GM23338 (cell line): ENCODE measurements at regions not wholly inside any gene's neighbourhood (a gene's known extent, or its start where the extent isn't known, plus 50 kb on each side); places are given as distances from the start of the nearest gene placed in this dataset.

Source experiments
- ATAC-seq: fragments of 200-7000 bp; cut with Tn5 transposase; 3 replicates; pipeline ENCODE4 v1.9.1; 2020
- DNase-seq: peaks from one replicate; pipeline ENCODE4 v3.0.0-alpha.2; 2015; ENCODE audit warnings: low spot score
- H2AFZ ChIP-seq: fragments of 200-600 bp; sonication (generic); 2 replicates; pipeline ENCODE4 v1.8.0; 2016; ENCODE audit warnings: antibody characterized with exemption, mild to moderate bottlenecking, moderate library complexity
- H3F3A ChIP-seq: fragments of 200-600 bp; sonication (generic); replicated peaks from 2 replicates; pipeline ENCODE4 v1.8.0; 2017; ENCODE audit warnings: antibody characterized with exemption, mixed run types, low read depth
- H3K27ac ChIP-seq: fragments of 200-600 bp; sonication (generic); 2 replicates; pipeline ENCODE4 v1.6.1; 2016; ENCODE audit warnings: low read depth
- H3K27me3 ChIP-seq: fragments of 200-600 bp; sonication (generic); 2 replicates; pipeline ENCODE4 v1.8.0; 2016; ENCODE audit warnings: mild to moderate bottlenecking, mixed run types, moderate library complexity; ENCODE audit not compliant: insufficient read depth
- H3K36me3 ChIP-seq: fragments of 200-600 bp; sonication (generic); 2 replicates; pipeline ENCODE4 v1.8.0; 2016; ENCODE audit warnings: mild to moderate bottlenecking; ENCODE audit not compliant: insufficient read depth
- H3K4me1 ChIP-seq: fragments of 200-600 bp; sonication (generic); 2 replicates; pipeline ENCODE4 v1.8.0; 2016; ENCODE audit warnings: mild to moderate bottlenecking, moderate library complexity; ENCODE audit not compliant: insufficient read depth
- H3K4me2 ChIP-seq: fragments of 200-600 bp; sonication (generic); 2 replicates; pipeline ENCODE4 v1.7.1; 2017; ENCODE audit warnings: mixed run types
- H3K4me3 ChIP-seq: fragments of 200-600 bp; sonication (generic); 2 replicates; pipeline ENCODE4 v1.6.1; 2016; ENCODE audit warnings: mixed run types
- H3K79me2 ChIP-seq: fragments of 200-600 bp; sonication (generic); replicated peaks from 2 replicates; pipeline ENCODE4 v1.8.0; 2017; ENCODE audit warnings: mild to moderate bottlenecking; ENCODE audit not compliant: insufficient read depth
- H3K9me2 ChIP-seq: fragments of 200-600 bp; sonication (generic); 2 replicates; pipeline ENCODE4 v1.8.0; 2017; ENCODE audit not compliant: insufficient read depth
- H4K20me1 ChIP-seq: fragments of 200-600 bp; sonication (generic); replicated peaks from 2 replicates; pipeline ENCODE4 v1.8.0; 2017; ENCODE audit warnings: mild to moderate bottlenecking; ENCODE audit not compliant: insufficient read depth
- H3K27ac Mint-ChIP-seq: 2 replicates; pipeline ENCODE4 v1.8.0; 2020; ENCODE audit warnings: inconsistent platforms, mild to moderate bottlenecking, moderate library complexity, mixed read lengths
- H3K27me3 Mint-ChIP-seq: 3 replicates; pipeline ENCODE4 v1.8.0; 2022; ENCODE audit warnings: low read depth, mild to moderate bottlenecking, moderate library complexity, mixed read lengths, inconsistent platforms; ENCODE audit not compliant: insufficient read depth, poor library complexity
- H3K36me3 Mint-ChIP-seq: 3 replicates; pipeline ENCODE4 v1.8.0; 2021; ENCODE audit warnings: low read depth, mild to moderate bottlenecking, inconsistent platforms, moderate library complexity, mixed read lengths
- H3K4me1 Mint-ChIP-seq: 3 replicates; pipeline ENCODE4 v1.8.0; 2020; ENCODE audit warnings: mild to moderate bottlenecking, inconsistent platforms, mixed read lengths
- H3K4me3 Mint-ChIP-seq: 3 replicates; pipeline ENCODE4 v1.8.0; 2021; ENCODE audit warnings: moderate library complexity, mild to moderate bottlenecking, inconsistent platforms, mixed read lengths
- H3K9me3 Mint-ChIP-seq: 3 replicates; pipeline ENCODE4 v1.8.0; 2020; ENCODE audit warnings: moderate library complexity, mild to moderate bottlenecking, inconsistent platforms, mixed read lengths
- CREB1 ChIP-seq: fragments of 250-450 bp; sonication (Bioruptor Pico); IDR thresholded peaks from 2 replicates; pipeline ENCODE4 v1.5.0; 2020; ENCODE audit warnings: low read depth, mild to moderate bottlenecking, moderate library complexity
- CTCF ChIP-seq, 2 experiments: fragments of 200-600 bp in 1 of 2; sonication (generic) in 1 of 2; conservative IDR thresholded peaks; 2 replicates each; pipeline versions ENCODE4 v1.5.1 to v1.6.1; 2016 to 2017; ENCODE audit warnings: antibody characterized with exemption in 2 of 2, low read depth in 2 of 2, mild to moderate bottlenecking in 2 of 2, moderate library complexity in 1 of 2
- ETS1 ChIP-seq: IDR thresholded peaks from 2 replicates; pipeline ENCODE4 v1.6.1; 2016; ENCODE audit warnings: antibody characterized with exemption
- EZH2 ChIP-seq: fragments of 200-600 bp; sonication (generic); IDR thresholded peaks from one replicate; pipeline ENCODE4 v1.8.0; 2017; ENCODE audit warnings: antibody characterized with exemption, mild to moderate bottlenecking, low read depth; ENCODE audit not compliant: unreplicated experiment
- EZH2phosphoT487 ChIP-seq: fragments of 200-600 bp; sonication (generic); IDR thresholded peaks from one replicate; pipeline ENCODE4 v1.8.1; 2018; ENCODE audit warnings: antibody characterized with exemption; ENCODE audit not compliant: unreplicated experiment
- JUNB ChIP-seq: IDR thresholded peaks from one replicate; pipeline ENCODE4 v1.6.1; 2016; ENCODE audit warnings: antibody characterized with exemption; ENCODE audit not compliant: unreplicated experiment
- NANOG ChIP-seq: IDR thresholded peaks from 2 replicates; pipeline ENCODE4 v1.6.1; 2016; ENCODE audit warnings: antibody characterized with exemption, borderline replicate concordance
- POLR2AphosphoS5 ChIP-seq: IDR thresholded peaks from 2 replicates; pipeline ENCODE4 v1.6.1; 2016; ENCODE audit warnings: antibody characterized with exemption, low read depth
- REST ChIP-seq: IDR thresholded peaks from one replicate; pipeline ENCODE4 v1.6.1; 2018; ENCODE audit warnings: antibody characterized with exemption; ENCODE audit not compliant: unreplicated experiment
- STAT1 ChIP-seq: IDR thresholded peaks from one replicate; pipeline ENCODE4 v1.6.1; 2016; ENCODE audit warnings: antibody characterized with exemption; ENCODE audit not compliant: unreplicated experiment
- ZNF114 ChIP-seq: fragments of 250-450 bp; sonication (Bioruptor Pico); IDR thresholded peaks from 2 replicates; pipeline ENCODE4 v1.5.0; 2020; ENCODE audit warnings: mild to moderate bottlenecking, moderate library complexity
- ZNF331 ChIP-seq: fragments of 250-450 bp; sonication (Bioruptor Pico); IDR thresholded peaks from 2 replicates; pipeline ENCODE4 v1.5.0; 2020; ENCODE audit warnings: low read depth, mild to moderate bottlenecking, moderate library complexity
- ZNF462 ChIP-seq: fragments of 250-450 bp; sonication (Bioruptor Pico); IDR thresholded peaks from 2 replicates; pipeline ENCODE4 v1.5.0; 2020; ENCODE audit warnings: mild to moderate bottlenecking, moderate library complexity

GRCh38 chr13:55069746-55070145, 2041.1 kb downstream of the OLFM4 start:
- peaks cover 4% of the 10 kb centered on the region; the same call in 2 of the 3 replicates for H3K4me1 Mint-ChIP-seq
- TF ChIP-seq ZNF462 (CRISPR knock-in tag) (no peak), REST (no peak), ZNF331 (CRISPR knock-in tag) (no peak), POLR2AphosphoS5 (no peak), EZH2 (no peak), CTCF (conservative IDR thresholded peaks at IDR 0.05; ENCODE audit: low read depth in 2 of 2) (no peak), CREB1 (no peak), NANOG (no peak), ZNF114 (no peak), EZH2phosphoT487 (no peak), JUNB (no peak), ETS1 (no peak), STAT1 (no peak)
- H2AFZ ChIP-seq = no peak overlapping the region
- H3K4me2 ChIP-seq = no peak overlapping the region
- H3K36me3 ChIP-seq = no peaks in the 10 kb centered on the region
- H3K4me3 Mint-ChIP-seq = no peak overlapping the region
- no peak overlapping the region for H3K27ac Mint-ChIP-seq
- no peaks in the 10 kb centered on the region for H3K79me2 ChIP-seq
- no peak overlapping the region for H3K4me3 ChIP-seq
- no peaks in the 10 kb centered on the region; the same call in 2 of the 3 replicates for H3K36me3 Mint-ChIP-seq
- no peaks in the 10 kb centered on the region for H3K27me3 Mint-ChIP-seq
- no peaks in the 10 kb centered on the region for H3K9me3 Mint-ChIP-seq
- no peak for ATAC-seq
- no peaks in the 10 kb centered on the region for H4K20me1 ChIP-seq
- H3K27ac ChIP-seq = no peak overlapping the region
- H3K9me2 ChIP-seq = no peaks in the 10 kb centered on the region
- H3K27me3 ChIP-seq = no peaks in the 10 kb centered on the region
- H3K4me1 ChIP-seq = peaks cover 9% of the 10 kb centered on the region; the same call in 1 of the 2 replicates
- DNase-seq = no peak
- H3F3A ChIP-seq = no peaks in the 10 kb centered on the region
